Upper lobe of left lung (tissue), 6 donors: ENCODE measurements at regions not wholly inside any gene's neighbourhood (a gene's known extent, or its start where the extent isn't known, plus 50 kb on each side); places are given as distances from the start of the nearest gene placed in this dataset.
A peak's percentile ranks its signal among the peaks of the same experiment; 100 is the strongest.

Source experiments
- ATAC-seq, 2 donors: fragments of 200-7000 bp; cut with Tn5 transposase; one replicate each; pipeline ENCODE4 v1.9.1; 2022; ENCODE audit warnings: mild to moderate bottlenecking in 2 of 2, moderate library complexity in 2 of 2; ENCODE audit not compliant: low FRiP score in 2 of 2
- DNase-seq, 2 donors: peaks; one replicate each; pipeline ENCODE4 v3.0.0-alpha.2; 2019 to 2020
- H3K27ac ChIP-seq, 4 donors: fragments of 200-600 bp; sonication (generic); one replicate each; pipeline ENCODE4 v1.5.1; 2016 to 2019
- H3K27me3 ChIP-seq, 4 donors: fragments of 200-600 bp; sonication (generic); one replicate each; pipeline ENCODE4 v1.5.1; 2017 to 2019
- H3K36me3 ChIP-seq, 4 donors: fragments of 200-600 bp; sonication (generic); one replicate each; pipeline ENCODE4 v1.5.1; 2016 to 2019
- H3K4me1 ChIP-seq, 4 donors: fragments of 200-600 bp; sonication (generic); one replicate each; pipeline ENCODE4 v1.5.1; 2018 to 2019
- H3K4me3 ChIP-seq, 4 donors: fragments of 200-600 bp; sonication (generic); one replicate each; pipeline ENCODE4 v1.5.1; 2017 to 2019; ENCODE audit warnings: mild to moderate bottlenecking in 2 of 4, moderate library complexity in 1 of 4
- H3K9me3 ChIP-seq, 4 donors: fragments of 200-600 bp; sonication (generic); one replicate each; pipeline ENCODE4 v1.5.1; 2018 to 2019
- CTCF ChIP-seq, 6 experiments: fragments of 450-650 bp in 4 of 6; fragments of 200-600 bp in 2 of 6; sonication (generic) in 2 of 6; IDR thresholded peaks; one replicate each; pipeline ENCODE4 v1.5.1; 2016 to 2019; ENCODE audit warnings: antibody characterized with exemption in 6 of 6
- EP300 ChIP-seq, 4 donors: sonication (generic); formaldehyde crosslinking; IDR thresholded peaks; one replicate each; pipeline ENCODE4 v1.5.1; 2017; ENCODE audit warnings: antibody characterized with exemption in 4 of 4, control low read depth in 2 of 4
- POLR2A ChIP-seq, 4 donors: fragments of 450-650 bp; IDR thresholded peaks; one replicate each; pipeline ENCODE4 v1.5.1; 2016 to 2017; ENCODE audit warnings: antibody characterized with exemption in 4 of 4, mild to moderate bottlenecking in 2 of 4
- POLR2AphosphoS5 ChIP-seq, 2 donors: sonication (generic); formaldehyde crosslinking; IDR thresholded peaks; one replicate each; pipeline ENCODE4 v1.5.1; 2017; ENCODE audit warnings: antibody characterized with exemption in 2 of 2
- WGBS, 2 donors: methylation state at CpG; one replicate each; pipeline ENCODE4 v1.1.5; 2017 to 2018; 5-methylcytosine and 5-hydroxymethylcytosine counted together
- donor health status: DM: no; HTN: no; CAD: no; lungs with moderate emphysema.
- donor health status: DM: no; HTN: yes; CAD: no; lungs with severe emphysema.

- WGBS, 2 donors, result 67 to 73% methylated on average over 1 of the region's 1 CpG
Measured at GRCh38 chr6:68546620-68547019, 88.5 kb upstream of the ADGRB3 start.

GRCh38 chr6:68544450-68544849 is 90.6 kb upstream of the ADGRB3 start:
- DNase-seq (no peak), ATAC-seq (no peak)
- Histone ChIP-seq H3K27ac (no peak overlapping the region), H3K4me1 (no peaks in the 10 kb centered on the region), H3K4me3 (no peak overlapping the region), H3K9me3 (peaks cover 0 to 6% (median 1%) of the 10 kb centered on the region in 4 donors), H3K36me3 (no peaks in the 10 kb centered on the region), H3K27me3 (no peaks in the 10 kb centered on the region)
- TF ChIP-seq CTCF (IDR thresholded peaks at IDR 0.05) (no peak), POLR2AphosphoS5 (IDR thresholded peaks at IDR 0.05) (no peak), EP300 (IDR thresholded peaks at IDR 0.05) (no peak), POLR2A (IDR thresholded peaks at IDR 0.05) (no peak)
- WGBS, 2 donors, result 48 to 53% methylated on average over 3 of the region's 3 CpGs

More at GRCh38 chr6:68546620-68547019, 88.5 kb upstream of the ADGRB3 start:
- Histone ChIP-seq H3K36me3 (no peaks in the 10 kb centered on the region), H3K27me3 (no peaks in the 10 kb centered on the region), H3K4me1 (no peaks in the 10 kb centered on the region), H3K4me3 (no peak overlapping the region), H3K9me3 (peaks cover 0 to 6% (median 1%) of the 10 kb centered on the region in 4 donors), H3K27ac (no peak overlapping the region)
- no peak for DNase-seq
- ATAC-seq, result no peak
- TF ChIP-seq POLR2AphosphoS5 (IDR thresholded peaks at IDR 0.05) (no peak), EP300 (IDR thresholded peaks at IDR 0.05) (no peak), POLR2A (IDR thresholded peaks at IDR 0.05) (no peak), CTCF (IDR thresholded peaks at IDR 0.05) (no peak)

GRCh38 chr6:68533339-68533795 is 101.7 kb upstream of the ADGRB3 start:
- peak in 1 of 2 donors; percentile 68 for DNase-seq
- Histone ChIP-seq H3K36me3 (no peaks in the 10 kb centered on the region), H3K9me3 (no peaks in the 10 kb centered on the region), H3K27ac (no peak overlapping the region), H3K27me3 (no peaks in the 10 kb centered on the region), H3K4me3 (no peak overlapping the region), H3K4me1 (no peaks in the 10 kb centered on the region)
- WGBS, 2 donors, result 93% methylated on average over 19 of the region's 21 CpGs; no CpG with 5 or more reads in 1 of the 2 donors
- TF ChIP-seq POLR2AphosphoS5 (IDR thresholded peaks at IDR 0.05) (no peak), CTCF (IDR thresholded peaks at IDR 0.05) (no peak), EP300 (IDR thresholded peaks at IDR 0.05) (no peak), POLR2A (IDR thresholded peaks at IDR 0.05) (no peak)
- no peak for ATAC-seq

GRCh38 chr6:68527691-68528090 is 107.4 kb upstream of the ADGRB3 start:
- no peak overlapping the region for H3K4me3 ChIP-seq
- no peaks in the 10 kb centered on the region for H3K9me3 ChIP-seq
- H3K4me1 ChIP-seq, result no peaks in the 10 kb centered on the region
- DNase-seq (no peak), ATAC-seq (no peak)
- no peak overlapping the region for H3K27ac ChIP-seq
- H3K27me3 ChIP-seq, result no peaks in the 10 kb centered on the region
- no peaks in the 10 kb centered on the region for H3K36me3 ChIP-seq
- TF ChIP-seq POLR2A (IDR thresholded peaks at IDR 0.05) (no peak), POLR2AphosphoS5 (IDR thresholded peaks at IDR 0.05) (no peak), CTCF (IDR thresholded peaks at IDR 0.05) (no peak)
- WGBS, 2 donors, result 78 to 80% methylated on average over 4 of the region's 4 CpGs

- Histone ChIP-seq H3K4me3 (no peak overlapping the region), H3K9me3 (peaks cover 0 to 5% (median 0%) of the 10 kb centered on the region in 4 donors), H3K36me3 (no peaks in the 10 kb centered on the region), H3K27me3 (no peaks in the 10 kb centered on the region), H3K27ac (no peak overlapping the region), H3K4me1 (no peaks in the 10 kb centered on the region)
- TF ChIP-seq CTCF (IDR thresholded peaks at IDR 0.05) (no peak), POLR2A (IDR thresholded peaks at IDR 0.05) (no peak), POLR2AphosphoS5 (IDR thresholded peaks at IDR 0.05) (no peak), EP300 (IDR thresholded peaks at IDR 0.05) (no peak)
- WGBS, 2 donors, result 86 to 87% methylated on average over 6 of the region's 6 CpGs
- DNase-seq (no peak), ATAC-seq (no peak)
Measured at GRCh38 chr6:68506911-68507310, 128.2 kb upstream of the ADGRB3 start.
